ENCODE measurements at regions not wholly inside any gene's neighbourhood (a gene's known extent, or its start where the extent isn't known, plus 50 kb on each side); places are given as distances from the start of the nearest gene placed in this dataset.

GRCh38 chr9:84604223-84604622, 65.3 kb upstream of the NTRK2 start:
- H3K4me1 ChIP-seq = peaks cover 0 to 7% (median 0%) of the 10 kb centered on the region in 3 donors
- H3K27ac ChIP-seq = no peak overlapping the region
- DNase-seq = no peak
- no peaks in the 10 kb centered on the region for H3K36me3 ChIP-seq
- intact Hi-C loops (cut with DNase I) = no loop called here
- H3K9me3 ChIP-seq = no peaks in the 10 kb centered on the region
- no peaks in the 10 kb centered on the region for H3K27me3 ChIP-seq
- H3K4me3 ChIP-seq = no peak overlapping the region
- no peak for TF ChIP-seq CTCF (IDR thresholded peaks at IDR 0.05)
- TF ChIP-seq POLR2A (IDR thresholded peaks at IDR 0.05) = no peak

- Histone ChIP-seq H3K4me1 (no peaks in the 10 kb centered on the region), H3K9me3 (peaks cover 0 to 11% (median 0%) of the 10 kb centered on the region in 3 donors), H3K27me3 (no peaks in the 10 kb centered on the region), H3K27ac (no peak overlapping the region), H3K36me3 (no peaks in the 10 kb centered on the region), H3K4me3 (no peak overlapping the region)
- DNase-seq = no peak
- intact Hi-C loops (cut with DNase I) = no loop called here
- TF ChIP-seq CTCF (IDR thresholded peaks at IDR 0.05) (no peak), POLR2A (IDR thresholded peaks at IDR 0.05) (no peak)
Measured at GRCh38 chr9:84609779-84610178, 59.8 kb upstream of the NTRK2 start.

- no peaks in the 10 kb centered on the region for H3K4me1 ChIP-seq
- TF ChIP-seq POLR2A (IDR thresholded peaks at IDR 0.05) (no peak), CTCF (IDR thresholded peaks at IDR 0.05) (no peak)
- H3K36me3 ChIP-seq = no peaks in the 10 kb centered on the region
- no peak for DNase-seq
- H3K9me3 ChIP-seq = peaks cover 0 to 11% (median 0%) of the 10 kb centered on the region in 3 donors
- H3K27me3 ChIP-seq = no peaks in the 10 kb centered on the region
- H3K27ac ChIP-seq = no peak overlapping the region
- no peak overlapping the region for H3K4me3 ChIP-seq
- intact Hi-C loops (cut with DNase I) = no loop called here
- WGBS, 2 donors = 71 to 75% methylated on average over 2 of the region's 2 CpGs
Measured at GRCh38 chr9:84613431-84613830, 56.1 kb upstream of the NTRK2 start.

GRCh38 chr9:84615544-84615943, 54.0 kb upstream of the NTRK2 start:
- DNase-seq = no peak
- Histone ChIP-seq H3K4me3 (no peak overlapping the region), H3K4me1 (no peaks in the 10 kb centered on the region), H3K27me3 (no peaks in the 10 kb centered on the region), H3K27ac (no peak overlapping the region), H3K36me3 (no peaks in the 10 kb centered on the region), H3K9me3 (peaks cover 0 to 7% (median 0%) of the 10 kb centered on the region in 3 donors)
- intact Hi-C loops (cut with DNase I) = no loop called here
- 74 to 81% methylated on average over 3 of the region's 3 CpGs for WGBS, 2 donors
- no peak for TF ChIP-seq CTCF (IDR thresholded peaks at IDR 0.05)
- TF ChIP-seq POLR2A (IDR thresholded peaks at IDR 0.05) = no peak

GRCh38 chr9:84617411-84618029, 52.0 kb upstream of the NTRK2 start:
- H3K4me1 ChIP-seq = no peaks in the 10 kb centered on the region

More at GRCh38 chr9:84617411-84618029, 52.0 kb upstream of the NTRK2 start:
- H3K9me3 ChIP-seq = no peaks in the 10 kb centered on the region
- no peak overlapping the region for H3K27ac ChIP-seq
- intact Hi-C loops (cut with DNase I) = no loop called here
- no peaks in the 10 kb centered on the region for H3K36me3 ChIP-seq
- no peak for DNase-seq
- 56 to 71% methylated on average over 4 of the region's 4 CpGs for WGBS, 2 donors
- no peaks in the 10 kb centered on the region for H3K27me3 ChIP-seq
- no peak overlapping the region for H3K4me3 ChIP-seq
- TF ChIP-seq CTCF (IDR thresholded peaks at IDR 0.05) (no peak), POLR2A (IDR thresholded peaks at IDR 0.05) (no peak)

Measured in esophagus squamous epithelium (tissue), 5 donors.